Kasumi-1 (cell line): ENCODE measurements at regions not wholly inside any gene's neighbourhood (a gene's known extent, or its start where the extent isn't known, plus 50 kb on each side); places are given as distances from the start of the nearest gene placed in this dataset.
"Not testable (repeated sequence)": the region's sequence is repeated elsewhere in the genome, so short reads cannot be mapped to it uniquely, and the experiment has no call there.

ENCODE experiments used
- DNase-seq, 2 experiments: peaks; one replicate each; lab custom pipeline; 2025; lab: John Stamatoyannopoulos, UW

GRCh38 chr16:87132361-87133014 lies 184.7 kb downstream of the C16orf95 start:
- DNase-seq, result no peak

GRCh38 chr16:87133112-87133850 lies 183.9 kb downstream of the C16orf95 start:
- DNase-seq, result no peak

GRCh38 chr16:87133966-87134627 lies 183.1 kb downstream of the C16orf95 start:
- DNase-seq, result no peak

GRCh38 chr16:87134628-87134995 lies 182.6 kb downstream of the C16orf95 start:
- DNase-seq, result no peak

GRCh38 chr16:87135246-87136030 lies 181.8 kb downstream of the C16orf95 start:
- no peak for DNase-seq

GRCh38 chr16:87138316-87138715 lies 178.9 kb downstream of the C16orf95 start:
- no peak for DNase-seq

GRCh38 chr16:87138738-87139267 lies 178.4 kb downstream of the C16orf95 start:
- DNase-seq, result no peak

GRCh38 chr16:87140211-87141200 lies 176.7 kb downstream of the C16orf95 start:
- no peak for DNase-seq

GRCh38 chr16:87141402-87141801 lies 175.8 kb downstream of the C16orf95 start:
- no peak for DNase-seq

- DNase-seq, result no peak
Observed at GRCh38 chr16:87143661-87144121, 173.5 kb downstream of the C16orf95 start.

- no peak for DNase-seq
Observed at GRCh38 chr16:87144232-87144631, 173.0 kb downstream of the C16orf95 start.

- peak; percentile 44 to 61 for DNase-seq
Observed at GRCh38 chr16:87145181-87146176, 171.7 kb downstream of the C16orf95 start.

- no peak for DNase-seq
Observed at GRCh38 chr16:87146676-87147075, 170.5 kb downstream of the C16orf95 start.

GRCh38 chr16:87149051-87149450 lies 168.1 kb downstream of the C16orf95 start:
- no peak for DNase-seq

- no peak for DNase-seq
Observed at GRCh38 chr16:87150262-87150661, 166.9 kb downstream of the C16orf95 start.

- no peak for DNase-seq
Observed at GRCh38 chr16:87150681-87151280, 166.4 kb downstream of the C16orf95 start.

- DNase-seq, result no peak
Observed at GRCh38 chr16:87152221-87152755, 164.9 kb downstream of the C16orf95 start.

GRCh38 chr16:87153326-87153725 lies 163.9 kb downstream of the C16orf95 start:
- no peak for DNase-seq

- not testable (repeated sequence) for DNase-seq
Observed at GRCh38 chr16:87155315-87155714, 161.9 kb downstream of the C16orf95 start.
